Activated naive CD4-positive, alpha-beta T cell treated with anti-CD3 and anti-CD28 coated beads, Interleukin-2, amount 50 U/mL, for 24 hours (primary cell): ENCODE measurements at regions not wholly inside any gene's neighbourhood (a gene's known extent, or its start where the extent isn't known, plus 50 kb on each side); places are given as distances from the start of the nearest gene placed in this dataset.
"Not testable (repeated sequence)": the region's sequence is repeated elsewhere in the genome, so short reads cannot be mapped to it uniquely, and the experiment has no call there.

Experiments
- H3K27ac Mint-ChIP-seq: one replicate; pipeline ENCODE4 v1.8.0; 2021; ENCODE audit warnings: mild to moderate bottlenecking, mixed read lengths
- H3K27me3 Mint-ChIP-seq: one replicate; pipeline ENCODE4 v1.8.0; 2021; ENCODE audit warnings: mixed read lengths
- H3K36me3 Mint-ChIP-seq: one replicate; pipeline ENCODE4 v1.8.0; 2021; ENCODE audit warnings: mixed read lengths
- H3K4me1 Mint-ChIP-seq: one replicate; pipeline ENCODE4 v1.8.0; 2021; ENCODE audit warnings: mixed read lengths
- H3K4me3 Mint-ChIP-seq: one replicate; pipeline ENCODE4 v1.8.0; 2021; ENCODE audit warnings: mild to moderate bottlenecking, mixed read lengths
- H3K9me3 Mint-ChIP-seq: one replicate; pipeline ENCODE4 v1.8.0; 2021; ENCODE audit warnings: mixed read lengths

- H3K27me3 Mint-ChIP-seq, result no peaks in the 10 kb centered on the region
- no peak overlapping the region for H3K4me3 Mint-ChIP-seq
- no peaks in the 10 kb centered on the region for H3K9me3 Mint-ChIP-seq
Observed at GRCh38 chr7:20917603-20918002, 130.9 kb upstream of the SP8 start.

GRCh38 chr7:20918156-20918555 is 131.5 kb upstream of the SP8 start:
- no peaks in the 10 kb centered on the region for H3K27me3 Mint-ChIP-seq
- no peaks in the 10 kb centered on the region for H3K4me1 Mint-ChIP-seq

More at GRCh38 chr7:20917603-20918002, 130.9 kb upstream of the SP8 start:
- no peak overlapping the region for H3K27ac Mint-ChIP-seq
- H3K4me1 Mint-ChIP-seq, result no peaks in the 10 kb centered on the region
- H3K36me3 Mint-ChIP-seq, result no peaks in the 10 kb centered on the region

GRCh38 chr7:20927178-20927577 is 140.5 kb upstream of the SP8 start:
- H3K27me3 Mint-ChIP-seq, H3K9me3 Mint-ChIP-seq, H3K27ac Mint-ChIP-seq, H3K4me3 Mint-ChIP-seq, H3K4me1 Mint-ChIP-seq, H3K36me3 Mint-ChIP-seq: not testable (repeated sequence)

More at GRCh38 chr7:20918156-20918555, 131.5 kb upstream of the SP8 start:
- no peaks in the 10 kb centered on the region for H3K9me3 Mint-ChIP-seq
- no peak overlapping the region for H3K27ac Mint-ChIP-seq
- H3K4me3 Mint-ChIP-seq, result no peak overlapping the region
- no peaks in the 10 kb centered on the region for H3K36me3 Mint-ChIP-seq

GRCh38 chr7:20927976-20928375 is 141.3 kb upstream of the SP8 start:
- no peak overlapping the region for H3K4me3 Mint-ChIP-seq
- peaks cover 2% of the 10 kb centered on the region for H3K27me3 Mint-ChIP-seq
- H3K27ac Mint-ChIP-seq, result no peak overlapping the region
- H3K9me3 Mint-ChIP-seq, result peaks cover 6% of the 10 kb centered on the region
- H3K4me1 Mint-ChIP-seq, result no peaks in the 10 kb centered on the region
- H3K36me3 Mint-ChIP-seq, result no peaks in the 10 kb centered on the region

GRCh38 chr7:20929199-20929598 is 142.5 kb upstream of the SP8 start:
- Mint-ChIP-seq H3K9me3 (peaks cover 6% of the 10 kb centered on the region), H3K27ac (no peak overlapping the region), H3K36me3 (no peaks in the 10 kb centered on the region), H3K4me1 (no peaks in the 10 kb centered on the region), H3K27me3 (peaks cover 2% of the 10 kb centered on the region), H3K4me3 (no peak overlapping the region)

- Mint-ChIP-seq H3K27ac (no peak overlapping the region), H3K4me1 (no peaks in the 10 kb centered on the region), H3K36me3 (no peaks in the 10 kb centered on the region), H3K9me3 (no peaks in the 10 kb centered on the region), H3K4me3 (no peak overlapping the region), H3K27me3 (peaks cover 2% of the 10 kb centered on the region)
Observed at GRCh38 chr7:20931739-20932138, 145.1 kb upstream of the SP8 start.

- no peaks in the 10 kb centered on the region for H3K4me1 Mint-ChIP-seq
- H3K9me3 Mint-ChIP-seq, result no peaks in the 10 kb centered on the region
- H3K27ac Mint-ChIP-seq, result no peak overlapping the region
- H3K4me3 Mint-ChIP-seq, result no peak overlapping the region
- peaks cover 4% of the 10 kb centered on the region for H3K27me3 Mint-ChIP-seq
- H3K36me3 Mint-ChIP-seq, result no peaks in the 10 kb centered on the region
Observed at GRCh38 chr7:20932785-20933527, 146.3 kb upstream of the SP8 start.

GRCh38 chr7:20945451-20945850 is 158.8 kb upstream of the SP8 start:
- Mint-ChIP-seq H3K4me3 (no peak overlapping the region), H3K27ac (no peak overlapping the region), H3K9me3 (peaks cover 5% of the 10 kb centered on the region), H3K27me3 (no peaks in the 10 kb centered on the region), H3K36me3 (no peaks in the 10 kb centered on the region), H3K4me1 (no peaks in the 10 kb centered on the region)

- H3K9me3 Mint-ChIP-seq, result no peaks in the 10 kb centered on the region
- no peaks in the 10 kb centered on the region for H3K4me1 Mint-ChIP-seq
- no peak overlapping the region for H3K4me3 Mint-ChIP-seq
- H3K27me3 Mint-ChIP-seq, result no peaks in the 10 kb centered on the region
- no peaks in the 10 kb centered on the region for H3K36me3 Mint-ChIP-seq
- no peak overlapping the region for H3K27ac Mint-ChIP-seq
Observed at GRCh38 chr7:20952916-20953315, 166.2 kb upstream of the SP8 start.

GRCh38 chr7:20954711-20955619 is 168.3 kb upstream of the SP8 start:
- Mint-ChIP-seq H3K27ac (no peak overlapping the region), H3K4me3 (no peak overlapping the region), H3K4me1 (no peaks in the 10 kb centered on the region), H3K9me3 (no peaks in the 10 kb centered on the region), H3K27me3 (no peaks in the 10 kb centered on the region), H3K36me3 (no peaks in the 10 kb centered on the region)

GRCh38 chr7:20958572-20958971 is 171.9 kb upstream of the SP8 start:
- Mint-ChIP-seq H3K4me3 (no peak overlapping the region), H3K4me1 (no peaks in the 10 kb centered on the region), H3K9me3 (no peaks in the 10 kb centered on the region), H3K27me3 (no peaks in the 10 kb centered on the region), H3K36me3 (no peaks in the 10 kb centered on the region), H3K27ac (no peak overlapping the region)

- no peak overlapping the region for H3K27ac Mint-ChIP-seq
- H3K4me3 Mint-ChIP-seq, result no peak overlapping the region
- H3K9me3 Mint-ChIP-seq, result no peaks in the 10 kb centered on the region
- no peaks in the 10 kb centered on the region for H3K36me3 Mint-ChIP-seq
- H3K27me3 Mint-ChIP-seq, result no peaks in the 10 kb centered on the region
- H3K4me1 Mint-ChIP-seq, result no peaks in the 10 kb centered on the region
Observed at GRCh38 chr7:20959281-20959680, 172.6 kb upstream of the SP8 start.

GRCh38 chr7:20963556-20964280 is 177.0 kb upstream of the SP8 start:
- Mint-ChIP-seq H3K36me3 (no peaks in the 10 kb centered on the region), H3K4me1 (no peaks in the 10 kb centered on the region), H3K27ac (no peak overlapping the region), H3K9me3 (no peaks in the 10 kb centered on the region), H3K4me3 (no peak overlapping the region), H3K27me3 (no peaks in the 10 kb centered on the region)

- Mint-ChIP-seq H3K4me3 (no peak overlapping the region), H3K27ac (no peak overlapping the region), H3K4me1 (no peaks in the 10 kb centered on the region), H3K36me3 (no peaks in the 10 kb centered on the region), H3K27me3 (no peaks in the 10 kb centered on the region), H3K9me3 (no peaks in the 10 kb centered on the region)
Observed at GRCh38 chr7:20964281-20964918, 177.7 kb upstream of the SP8 start.

GRCh38 chr7:20971219-20971618 is 184.5 kb upstream of the SP8 start:
- Mint-ChIP-seq H3K4me3 (no peak overlapping the region), H3K36me3 (no peaks in the 10 kb centered on the region), H3K27ac (no peak overlapping the region), H3K4me1 (no peaks in the 10 kb centered on the region), H3K9me3 (no peaks in the 10 kb centered on the region), H3K27me3 (no peaks in the 10 kb centered on the region)
